GM18498 (cell line): ENCODE measurements at regions not wholly inside any gene's neighbourhood (a gene's known extent, or its start where the extent isn't known, plus 50 kb on each side); places are given as distances from the start of the nearest gene placed in this dataset.

Experiments
- ATAC-seq: cut with Tn5 transposase; IDR thresholded peaks from one replicate; pipeline ENCODE4 v1.9.1; 2021; ENCODE audit warnings: mild to moderate bottlenecking, moderate library complexity; ENCODE audit not compliant: unreplicated experiment

DNA sequence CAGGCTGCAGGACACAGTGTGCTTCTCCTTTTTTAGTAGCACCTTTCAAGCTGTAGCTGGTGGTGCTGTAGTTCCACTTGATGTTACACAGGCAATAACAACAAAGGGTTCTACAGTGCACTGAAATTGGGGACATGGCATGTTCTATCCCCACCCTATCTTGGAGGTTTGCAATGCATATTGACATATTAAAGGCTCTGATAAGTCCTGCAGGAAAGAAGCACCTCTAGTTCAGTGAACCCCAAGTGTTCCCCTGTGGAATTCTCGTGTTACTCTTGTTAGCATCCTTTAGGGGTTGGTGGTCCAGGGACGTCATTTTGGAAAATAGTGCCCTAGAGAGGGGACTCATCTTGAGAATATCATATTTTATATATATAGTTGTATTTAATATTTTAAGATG lies 337.6 kb downstream of the DHX35 start:
- no peak for ATAC-seq

GRCh38 chr20:39298571-39299506 lies 336.7 kb downstream of the DHX35 start:
- ATAC-seq: no peak

DNA sequence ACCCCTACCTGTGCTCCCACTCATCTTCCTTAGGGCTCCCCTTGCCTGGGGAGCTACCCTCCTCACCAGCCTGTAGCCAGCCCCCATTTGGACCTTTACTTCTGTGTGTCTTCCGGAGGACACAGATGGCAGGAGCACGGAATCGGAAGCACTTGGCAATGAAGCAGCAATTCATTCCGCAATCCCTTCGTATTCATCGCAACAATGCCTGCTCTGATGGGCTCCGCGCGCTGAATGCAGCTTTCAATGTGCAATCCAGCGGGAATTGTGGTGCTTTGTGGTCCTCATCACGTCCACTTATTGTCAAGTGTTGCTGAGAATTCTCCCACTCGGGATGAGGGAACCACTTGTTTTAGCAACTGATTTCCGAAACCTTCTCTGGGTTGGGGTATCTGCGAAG lies 336.0 kb downstream of the DHX35 start:
- ATAC-seq: no peak

GRCh38 chr20:39295301-39295700 lies 333.2 kb downstream of the DHX35 start:
- ATAC-seq: no peak

GRCh38 chr20:39294137-39294725 lies 332.1 kb downstream of the DHX35 start:
- no peak for ATAC-seq

GRCh38 chr20:39292193-39292736 lies 330.1 kb downstream of the DHX35 start:
- ATAC-seq: no peak

- no peak for ATAC-seq
Observed at GRCh38 chr20:39291301-39291700, 329.2 kb downstream of the DHX35 start.

- no peak for ATAC-seq
Observed at GRCh38 chr20:39290575-39290974, 328.4 kb downstream of the DHX35 start.

DNA sequence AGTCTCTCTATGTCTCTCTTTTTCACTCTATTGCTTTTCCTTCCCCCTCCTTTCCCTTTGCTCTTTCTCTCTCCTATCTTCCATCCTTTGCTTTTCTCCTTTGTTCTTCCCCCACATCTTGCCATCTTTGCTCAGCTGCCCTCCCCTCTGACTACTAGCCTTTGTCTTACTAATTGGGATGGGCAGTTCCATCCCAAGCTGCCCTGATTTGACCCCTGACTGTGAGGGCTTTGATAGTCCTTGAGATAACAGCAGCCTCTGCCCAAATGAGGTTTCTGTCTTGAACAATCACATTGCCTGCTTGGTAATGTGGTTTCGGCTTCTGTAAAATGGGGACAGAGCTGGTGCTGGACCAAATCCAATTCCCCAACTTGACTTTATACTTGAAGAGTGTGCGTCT lies 327.7 kb downstream of the DHX35 start:
- ATAC-seq: no peak

GRCh38 chr20:39289316-39289715 lies 327.2 kb downstream of the DHX35 start:
- no peak for ATAC-seq

- ATAC-seq: no peak
Observed at GRCh38 chr20:39283464-39283863, 321.3 kb downstream of the DHX35 start.

- ATAC-seq: no peak
Observed at GRCh38 chr20:39282619-39283092, 320.5 kb downstream of the DHX35 start.

- no peak for ATAC-seq
Observed at GRCh38 chr20:39280875-39281274, 318.7 kb downstream of the DHX35 start.

DNA sequence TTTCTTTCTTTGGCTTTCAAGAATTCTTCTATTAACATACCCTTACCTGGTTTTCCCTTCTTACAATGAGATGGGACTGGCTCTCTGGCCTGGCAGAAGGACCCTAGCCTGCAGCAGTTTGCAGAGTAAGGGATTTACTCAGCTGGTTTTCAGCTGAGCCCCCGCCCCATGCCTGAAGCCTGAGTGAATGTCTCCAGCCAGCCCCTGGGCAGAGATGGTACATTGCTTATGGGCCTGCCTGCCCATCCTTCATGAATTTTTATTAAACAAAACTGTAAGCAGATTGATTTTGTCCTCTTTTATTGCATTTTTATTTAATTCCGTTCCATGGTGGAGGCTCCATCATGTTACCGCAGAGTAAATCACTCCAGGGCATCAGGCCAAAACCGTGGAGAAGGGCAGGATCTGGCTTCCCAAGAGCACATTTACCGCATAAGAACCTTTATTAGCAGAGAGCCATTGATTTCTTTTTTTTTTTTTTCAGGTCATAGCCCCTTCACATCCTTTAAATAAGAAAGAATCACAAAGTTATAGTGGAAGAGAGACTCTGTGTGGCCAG lies 316.2 kb downstream of the DHX35 start:
- ATAC-seq: no peak

DNA sequence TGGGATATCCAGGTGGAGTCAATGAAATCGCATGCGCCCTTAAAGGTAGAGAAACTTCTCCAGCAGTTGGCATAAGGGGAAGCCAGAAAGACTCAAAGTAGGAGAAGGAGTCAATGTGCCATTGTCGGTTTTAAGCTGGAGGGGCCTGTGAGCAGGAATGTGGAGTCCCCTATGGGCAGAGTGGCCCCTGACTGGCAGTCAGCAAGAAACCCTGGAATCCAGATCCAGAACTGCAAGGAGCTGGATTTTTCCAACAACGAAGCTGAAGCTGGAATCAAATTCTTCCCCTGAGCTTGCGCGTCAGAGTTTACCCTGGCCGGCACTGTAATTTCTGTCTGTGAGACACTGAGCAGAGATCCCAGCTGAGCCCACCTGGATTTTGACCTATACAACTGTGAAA lies 315.0 kb downstream of the DHX35 start:
- ATAC-seq: no peak

DNA sequence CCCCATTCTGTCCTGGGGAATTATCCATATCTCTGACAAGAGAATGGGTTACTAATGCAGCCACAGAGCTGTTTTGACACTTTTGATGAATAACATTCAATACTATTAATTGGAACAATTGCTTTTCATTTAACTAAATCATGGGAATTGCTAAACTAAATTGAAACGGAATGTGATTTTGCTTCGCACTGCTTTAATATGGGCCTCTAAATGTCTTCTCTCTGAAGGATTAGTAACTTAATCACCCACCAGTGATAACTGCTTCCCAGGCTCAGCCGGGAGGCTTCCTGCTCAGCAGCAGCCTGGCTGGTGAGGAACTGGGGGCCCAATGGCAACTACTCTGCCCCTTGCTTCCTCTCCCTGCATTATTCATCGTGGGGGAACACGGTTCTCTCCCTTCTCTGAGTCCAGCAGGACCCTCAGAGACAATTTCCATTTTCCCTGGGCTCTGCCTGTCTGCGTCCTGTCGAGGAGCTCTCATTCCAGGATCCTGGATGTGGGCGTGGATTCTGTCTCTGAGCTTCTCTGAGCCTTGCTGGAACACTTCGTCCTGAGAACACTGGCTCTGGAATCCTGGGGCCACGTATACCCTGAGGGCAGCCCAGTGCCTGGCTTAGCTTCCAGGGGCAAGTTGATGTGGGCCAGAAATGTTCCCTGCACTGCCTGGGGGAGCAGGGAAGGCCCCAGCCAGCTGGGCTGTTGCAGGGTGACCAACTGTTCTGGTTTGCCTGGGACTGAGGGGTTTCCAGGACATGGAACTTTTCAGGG lies 308.9 kb downstream of the DHX35 start:
- ATAC-seq: no peak

DNA sequence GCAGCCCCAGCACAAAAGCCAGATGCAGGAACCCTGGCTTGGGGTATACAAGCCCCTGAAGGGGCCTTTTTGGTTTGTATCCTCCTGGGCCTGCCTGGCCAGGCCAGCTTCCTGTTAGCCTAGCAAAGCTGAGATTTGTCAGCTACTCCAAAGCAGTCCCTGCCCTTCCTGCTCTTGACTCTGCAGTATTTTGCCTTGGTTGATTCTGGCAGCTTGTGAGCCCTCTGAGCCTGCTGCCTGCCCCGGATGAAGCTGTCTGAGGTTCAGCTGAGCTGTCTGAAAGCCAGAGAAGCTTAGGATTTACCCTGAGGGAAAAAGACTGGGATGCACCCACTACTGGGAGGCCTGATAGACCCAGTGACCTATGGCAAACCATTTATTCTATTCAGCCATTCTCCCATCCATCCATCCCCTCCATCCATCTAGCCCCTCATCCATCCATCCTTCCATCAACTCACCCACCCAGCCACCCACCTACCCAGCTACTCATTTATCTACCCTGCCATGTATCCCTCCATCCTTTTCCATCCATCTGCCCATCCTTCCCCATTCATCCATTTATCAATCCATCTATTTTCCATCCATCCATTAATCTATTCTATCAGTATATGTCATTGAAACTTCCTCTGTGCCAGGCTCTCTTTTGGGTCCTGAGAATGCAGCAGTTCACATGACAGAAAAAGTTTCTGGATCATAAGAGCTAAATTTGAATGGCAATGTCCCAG lies 307.5 kb downstream of the DHX35 start:
- ATAC-seq: no peak

DNA sequence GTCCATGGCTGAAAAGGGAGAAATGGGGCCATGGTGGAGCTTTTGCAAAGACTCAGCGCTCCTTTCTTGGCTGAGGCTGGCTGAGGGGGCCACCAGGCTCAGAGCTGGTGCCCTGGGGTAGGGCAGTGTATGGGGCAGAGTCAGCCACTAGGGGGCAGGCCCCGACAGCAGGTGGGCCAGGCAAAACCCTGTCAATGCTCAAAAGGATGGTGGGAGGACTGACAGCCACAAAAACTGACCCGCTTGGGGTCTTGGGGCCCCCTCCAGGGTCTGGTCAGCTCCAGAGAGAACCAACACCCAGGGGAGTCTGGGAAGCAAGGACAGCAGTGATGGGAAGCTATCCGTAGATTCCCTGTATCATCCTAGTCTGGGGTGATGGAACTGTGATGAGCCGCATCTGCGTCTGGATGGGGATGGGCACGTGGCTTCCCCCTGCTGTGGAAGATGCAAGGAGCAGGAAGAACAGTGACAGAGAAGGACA lies 306.9 kb downstream of the DHX35 start:
- ATAC-seq: peak; percentile 80

DNA sequence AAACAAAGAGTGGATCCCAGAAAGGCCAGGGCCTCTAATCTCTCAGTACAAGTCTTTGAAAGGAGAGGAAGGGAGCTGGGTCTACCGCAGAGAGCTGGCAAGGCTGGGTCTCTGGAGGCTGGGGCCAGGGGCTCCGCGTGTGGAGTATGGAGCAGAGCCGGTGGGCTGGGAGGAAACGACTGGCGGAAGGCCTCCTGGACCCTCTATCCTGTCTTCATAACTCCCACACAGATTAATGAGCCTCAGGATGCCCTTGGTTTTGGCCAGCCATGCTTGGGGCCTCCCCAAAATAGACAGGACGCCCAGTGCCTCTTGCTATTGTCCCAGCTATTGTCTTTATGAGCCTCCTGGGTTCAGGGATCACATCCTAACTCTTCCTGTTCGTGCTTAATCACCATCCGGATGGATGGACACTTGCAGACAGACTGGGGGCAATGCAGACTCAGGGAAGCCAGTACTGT lies 306.4 kb downstream of the DHX35 start:
- no peak for ATAC-seq

- ATAC-seq: no peak
Observed at GRCh38 chr20:39266989-39267388, 304.8 kb downstream of the DHX35 start.
